ENCODE measurements at regions not wholly inside any gene's neighbourhood (a gene's known extent, or its start where the extent isn't known, plus 50 kb on each side); places are given as distances from the start of the nearest gene placed in this dataset.

DNA sequence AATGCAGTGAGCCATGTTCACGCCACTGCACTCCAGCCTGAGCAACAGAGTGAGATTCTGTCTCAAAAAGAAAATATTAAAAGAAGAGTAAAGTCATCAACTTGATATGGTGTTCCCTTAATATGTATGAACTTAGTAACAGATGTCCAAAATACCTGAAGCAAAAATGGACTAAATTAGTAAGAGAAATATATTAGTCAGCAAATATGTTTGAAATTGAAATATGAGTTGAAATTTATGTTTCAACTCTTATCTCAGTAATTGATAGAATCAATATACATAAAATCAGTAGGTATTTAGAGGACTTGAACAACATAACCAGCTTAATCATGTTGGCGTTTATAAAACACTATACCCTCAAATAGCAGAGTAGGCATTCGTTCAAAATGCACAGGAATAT, 668.5 kb downstream of the ISL1 start:
- TF ChIP-seq, protein P1, sequence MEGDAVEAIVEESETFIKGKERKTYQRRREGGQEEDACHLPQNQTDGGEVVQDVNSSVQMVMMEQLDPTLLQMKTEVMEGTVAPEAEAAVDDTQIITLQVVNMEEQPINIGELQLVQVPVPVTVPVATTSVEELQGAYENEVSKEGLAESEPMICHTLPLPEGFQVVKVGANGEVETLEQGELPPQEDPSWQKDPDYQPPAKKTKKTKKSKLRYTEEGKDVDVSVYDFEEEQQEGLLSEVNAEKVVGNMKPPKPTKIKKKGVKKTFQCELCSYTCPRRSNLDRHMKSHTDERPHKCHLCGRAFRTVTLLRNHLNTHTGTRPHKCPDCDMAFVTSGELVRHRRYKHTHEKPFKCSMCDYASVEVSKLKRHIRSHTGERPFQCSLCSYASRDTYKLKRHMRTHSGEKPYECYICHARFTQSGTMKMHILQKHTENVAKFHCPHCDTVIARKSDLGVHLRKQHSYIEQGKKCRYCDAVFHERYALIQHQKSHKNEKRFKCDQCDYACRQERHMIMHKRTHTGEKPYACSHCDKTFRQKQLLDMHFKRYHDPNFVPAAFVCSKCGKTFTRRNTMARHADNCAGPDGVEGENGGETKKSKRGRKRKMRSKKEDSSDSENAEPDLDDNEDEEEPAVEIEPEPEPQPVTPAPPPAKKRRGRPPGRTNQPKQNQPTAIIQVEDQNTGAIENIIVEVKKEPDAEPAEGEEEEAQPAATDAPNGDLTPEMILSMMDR (conservative IDR thresholded peaks at IDR 0.05; ENCODE audit: low read length), result no peak
- no peak for TF ChIP-seq EZH2phosphoT487 (IDR thresholded peaks at IDR 0.05; ENCODE audit: borderline replicate concordance)
